ENCODE measurements at regions not wholly inside any gene's neighbourhood (a gene's known extent, or its start where the extent isn't known, plus 50 kb on each side); places are given as distances from the start of the nearest gene placed in this dataset.

DNA sequence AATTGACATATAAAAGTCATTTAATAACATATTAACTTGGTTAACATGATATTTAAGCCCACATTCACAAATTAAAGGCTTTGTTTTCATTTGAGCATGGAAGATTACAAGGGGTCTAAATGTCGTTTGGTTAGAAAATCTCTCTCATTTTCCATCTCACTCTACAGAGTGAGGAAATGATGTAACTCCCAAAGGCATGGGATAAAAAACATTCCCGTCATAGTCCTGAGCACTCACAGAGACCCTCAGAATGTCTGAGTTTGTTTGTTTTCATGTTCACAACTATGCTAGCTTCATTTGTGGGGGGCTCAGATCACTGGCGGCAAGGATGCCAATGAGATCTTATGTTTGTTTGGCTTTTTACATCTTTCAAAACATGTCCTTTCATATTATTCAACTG lies 307.5 kb downstream of the TBC1D4 start:
- TF ChIP-seq, protein P1, sequence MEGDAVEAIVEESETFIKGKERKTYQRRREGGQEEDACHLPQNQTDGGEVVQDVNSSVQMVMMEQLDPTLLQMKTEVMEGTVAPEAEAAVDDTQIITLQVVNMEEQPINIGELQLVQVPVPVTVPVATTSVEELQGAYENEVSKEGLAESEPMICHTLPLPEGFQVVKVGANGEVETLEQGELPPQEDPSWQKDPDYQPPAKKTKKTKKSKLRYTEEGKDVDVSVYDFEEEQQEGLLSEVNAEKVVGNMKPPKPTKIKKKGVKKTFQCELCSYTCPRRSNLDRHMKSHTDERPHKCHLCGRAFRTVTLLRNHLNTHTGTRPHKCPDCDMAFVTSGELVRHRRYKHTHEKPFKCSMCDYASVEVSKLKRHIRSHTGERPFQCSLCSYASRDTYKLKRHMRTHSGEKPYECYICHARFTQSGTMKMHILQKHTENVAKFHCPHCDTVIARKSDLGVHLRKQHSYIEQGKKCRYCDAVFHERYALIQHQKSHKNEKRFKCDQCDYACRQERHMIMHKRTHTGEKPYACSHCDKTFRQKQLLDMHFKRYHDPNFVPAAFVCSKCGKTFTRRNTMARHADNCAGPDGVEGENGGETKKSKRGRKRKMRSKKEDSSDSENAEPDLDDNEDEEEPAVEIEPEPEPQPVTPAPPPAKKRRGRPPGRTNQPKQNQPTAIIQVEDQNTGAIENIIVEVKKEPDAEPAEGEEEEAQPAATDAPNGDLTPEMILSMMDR (IDR thresholded peaks at IDR 0.05; ENCODE audit: insufficient read depth, low read length, poor library complexity, severe bottlenecking): no peak
- no peak for TF ChIP-seq EZH2phosphoT487 (conservative IDR thresholded peaks at IDR 0.05; ENCODE audit: low read length)
- Histone ChIP-seq H3K9me3 (ENCODE audit: insufficient read depth, low read length) (no peaks in the 10 kb centered on the region), H3K27me3 (ENCODE audit: low read length) (no peaks in the 10 kb centered on the region)

DNA sequence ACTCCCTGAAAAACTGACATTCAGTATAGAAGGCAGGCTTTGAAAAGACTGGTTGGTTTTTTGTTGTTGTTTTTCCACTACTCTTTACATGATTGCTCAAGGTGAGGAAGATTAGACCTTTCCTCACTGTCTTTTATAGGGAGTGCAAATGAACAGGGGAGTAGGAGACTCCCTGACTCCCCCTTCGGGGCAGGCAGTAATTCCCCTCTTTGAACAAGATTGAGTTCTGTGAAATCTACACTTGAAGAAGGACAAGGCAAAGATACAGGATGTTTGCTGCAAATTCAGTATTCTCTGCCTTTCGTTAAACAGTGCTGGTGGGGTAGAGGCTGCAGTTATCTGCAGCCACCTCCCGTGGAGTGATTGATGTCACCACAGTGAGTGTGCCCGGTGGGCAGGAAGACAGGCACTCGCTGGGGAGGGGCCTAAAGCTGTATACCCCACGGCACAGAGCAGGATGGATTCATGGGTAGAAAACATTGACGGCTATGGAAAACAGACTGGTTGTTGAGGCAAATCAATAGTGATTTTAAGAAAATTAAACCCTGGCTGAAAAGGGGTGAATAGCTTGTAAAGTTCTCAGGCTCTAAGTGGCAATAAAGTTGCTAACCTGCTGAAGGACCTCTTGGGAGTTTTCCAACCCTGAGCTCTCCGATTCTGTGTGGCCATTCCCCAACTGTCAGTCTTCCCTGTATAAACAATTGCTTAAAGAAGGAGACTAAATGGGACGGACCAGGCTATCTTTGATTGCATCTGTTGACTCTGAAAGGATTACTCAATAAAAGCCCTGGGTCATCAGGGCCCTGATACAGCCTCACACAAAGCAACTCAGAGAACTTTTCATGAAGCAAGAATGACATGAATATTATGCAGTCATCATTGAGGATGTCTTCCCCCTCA lies 308.3 kb downstream of the TBC1D4 start:
- no peaks in the 10 kb centered on the region for H4K20me1 ChIP-seq (ENCODE audit: low read depth, low read length)
- H3F3A ChIP-seq (ENCODE audit: insufficient read depth): no peaks in the 10 kb centered on the region
- no peaks in the 10 kb centered on the region for H3K79me2 ChIP-seq (ENCODE audit: insufficient read depth, low read length)
- H3K27me3 ChIP-seq (ENCODE audit: low read length): no peaks in the 10 kb centered on the region
- no peaks in the 10 kb centered on the region for H3K36me3 ChIP-seq (ENCODE audit: low read length)
- H3K4me3 ChIP-seq (ENCODE audit: insufficient read depth, low read length, poor library complexity, severe bottlenecking): no peak overlapping the region
- TF ChIP-seq EZH2phosphoT487 (conservative IDR thresholded peaks at IDR 0.05; ENCODE audit: low read length): no peak
- TF ChIP-seq, protein P1 (IDR thresholded peaks at IDR 0.05; ENCODE audit: insufficient read depth, low read length, poor library complexity, severe bottlenecking): no peak
- H3K9me2 ChIP-seq (replicated peaks; ENCODE audit: insufficient read depth, low read length): no peaks in the 10 kb centered on the region
- H3K4me2 ChIP-seq (ENCODE audit: low read depth, low read length, poor library complexity, severe bottlenecking): no peak overlapping the region
- no peak overlapping the region for H3K27ac ChIP-seq (ENCODE audit: low read depth, low read length)
- no peak overlapping the region for H2AFZ ChIP-seq (ENCODE audit: low read depth, low read length, severe bottlenecking)
- no peak overlapping the region for H3K9ac ChIP-seq (ENCODE audit: low read length)
- H3K9me3 ChIP-seq (ENCODE audit: insufficient read depth, low read length): no peaks in the 10 kb centered on the region

More for the DNA sequence above, 307.5 kb downstream of the TBC1D4 start:
- Histone ChIP-seq H3K9ac (ENCODE audit: low read length) (no peak overlapping the region), H4K20me1 (ENCODE audit: low read depth, low read length) (no peaks in the 10 kb centered on the region), H3K4me3 (ENCODE audit: insufficient read depth, low read length, poor library complexity, severe bottlenecking) (no peak overlapping the region), H3K27ac (ENCODE audit: low read depth, low read length) (no peak overlapping the region), H3K79me2 (ENCODE audit: insufficient read depth, low read length) (no peaks in the 10 kb centered on the region), H3K36me3 (ENCODE audit: low read length) (no peaks in the 10 kb centered on the region), H3F3A (ENCODE audit: insufficient read depth) (no peaks in the 10 kb centered on the region), H3K4me2 (ENCODE audit: low read depth, low read length, poor library complexity, severe bottlenecking) (no peak overlapping the region), H2AFZ (ENCODE audit: low read depth, low read length, severe bottlenecking) (no peak overlapping the region), H3K9me2 (replicated peaks; ENCODE audit: insufficient read depth, low read length) (no peaks in the 10 kb centered on the region)

DNA sequence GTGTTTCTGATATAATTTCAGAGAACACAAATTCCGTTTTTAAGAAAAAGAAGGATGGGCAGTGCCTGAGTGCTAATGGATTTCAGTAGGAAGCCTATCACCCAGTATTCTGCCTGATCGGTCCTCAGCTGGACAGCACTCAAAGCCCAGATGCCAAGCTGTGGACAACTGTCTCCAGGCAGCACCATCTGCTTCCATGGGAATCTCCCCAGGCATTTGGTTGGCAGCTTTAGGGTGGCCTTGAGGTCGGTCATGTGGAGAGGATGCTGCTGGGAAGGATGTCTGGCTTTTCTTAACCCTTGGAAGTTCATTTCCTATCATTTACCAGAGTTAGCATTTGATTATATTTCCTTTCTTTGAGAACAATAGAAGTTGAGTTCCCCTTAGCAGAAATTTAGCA lies 311.7 kb downstream of the TBC1D4 start:
- H3K36me3 ChIP-seq (ENCODE audit: low read length): no peaks in the 10 kb centered on the region
- no peak overlapping the region for H2AFZ ChIP-seq (ENCODE audit: low read depth, low read length, severe bottlenecking)
- TF ChIP-seq, protein P1 (IDR thresholded peaks at IDR 0.05; ENCODE audit: insufficient read depth, low read length, poor library complexity, severe bottlenecking): no peak
- no peak for TF ChIP-seq EZH2phosphoT487 (conservative IDR thresholded peaks at IDR 0.05; ENCODE audit: low read length)
- H3K9me2 ChIP-seq (replicated peaks; ENCODE audit: insufficient read depth, low read length): no peaks in the 10 kb centered on the region
- no peaks in the 10 kb centered on the region for H3K27me3 ChIP-seq (ENCODE audit: low read length)
- no peaks in the 10 kb centered on the region for H3K79me2 ChIP-seq (ENCODE audit: insufficient read depth, low read length)
- H3K4me3 ChIP-seq (ENCODE audit: insufficient read depth, low read length, poor library complexity, severe bottlenecking): no peak overlapping the region
- H3K9ac ChIP-seq (ENCODE audit: low read length): no peak overlapping the region
- H3K4me2 ChIP-seq (ENCODE audit: low read depth, low read length, poor library complexity, severe bottlenecking): no peak overlapping the region
- no peaks in the 10 kb centered on the region for H3K9me3 ChIP-seq (ENCODE audit: insufficient read depth, low read length)
- H3K27ac ChIP-seq (ENCODE audit: low read depth, low read length): no peak overlapping the region
- H3F3A ChIP-seq (ENCODE audit: insufficient read depth): no peaks in the 10 kb centered on the region
- no peaks in the 10 kb centered on the region for H4K20me1 ChIP-seq (ENCODE audit: low read depth, low read length)

All from SU-DHL-6 (cell line).